ENCODE measurements at regions not wholly inside any gene's neighbourhood (a gene's known extent, or its start where the extent isn't known, plus 50 kb on each side); places are given as distances from the start of the nearest gene placed in this dataset.

GRCh38 chr2:6171294-6171693, 479.1 kb downstream of the SOX11 start:
- TF ChIP-seq SUZ12 (IDR thresholded peaks at IDR 0.05; ENCODE audit: extremely low read depth, insufficient read depth, insufficient read length) (no peak), ZNF274 (IDR thresholded peaks at IDR 0.05; ENCODE audit: low read depth, low read length) (no peak), YY1 (IDR thresholded peaks at IDR 0.05; ENCODE audit: insufficient read depth, insufficient read length) (no peak)

All from NT2/D1 (cell line).